SJSA1 (cell line): ENCODE measurements at regions not wholly inside any gene's neighbourhood (a gene's known extent, or its start where the extent isn't known, plus 50 kb on each side); places are given as distances from the start of the nearest gene placed in this dataset.

ENCODE experiments used
- DNase-seq, 2 experiments: peaks; one replicate each; pipeline ENCODE4 v3.0.0-alpha.2; 2015 to 2020; ENCODE audit warnings: low spot score in 2 of 2, low read depth in 1 of 2
- H3K27ac ChIP-seq: fragments of 250-450 bp; sonication (Bioruptor Pico); 2 replicates; pipeline ENCODE4 v1.5.1; 2020; ENCODE audit warnings: mild to moderate bottlenecking, moderate library complexity
- H3K27me3 ChIP-seq: fragments of 250-450 bp; sonication (Bioruptor Pico); replicated peaks from 2 replicates; pipeline ENCODE4 v1.5.1; 2020; ENCODE audit warnings: mild to moderate bottlenecking, moderate library complexity
- H3K36me3 ChIP-seq: fragments of 250-450 bp; sonication (Bioruptor Pico); 2 replicates; pipeline ENCODE4 v1.5.1; 2020; ENCODE audit warnings: mild to moderate bottlenecking
- H3K4me1 ChIP-seq: fragments of 250-450 bp; sonication (Bioruptor Pico); replicated peaks from 2 replicates; pipeline ENCODE4 v1.6.1; 2021; ENCODE audit warnings: mild to moderate bottlenecking
- H3K4me3 ChIP-seq: fragments of 250-450 bp; sonication (Bioruptor Pico); 2 replicates; pipeline ENCODE4 v1.5.1; 2020; ENCODE audit warnings: mild to moderate bottlenecking
- H3K9me3 ChIP-seq: fragments of 250-450 bp; sonication (Bioruptor Pico); replicated peaks from 2 replicates; pipeline ENCODE4 v1.5.1; 2020; ENCODE audit warnings: mild to moderate bottlenecking

DNA sequence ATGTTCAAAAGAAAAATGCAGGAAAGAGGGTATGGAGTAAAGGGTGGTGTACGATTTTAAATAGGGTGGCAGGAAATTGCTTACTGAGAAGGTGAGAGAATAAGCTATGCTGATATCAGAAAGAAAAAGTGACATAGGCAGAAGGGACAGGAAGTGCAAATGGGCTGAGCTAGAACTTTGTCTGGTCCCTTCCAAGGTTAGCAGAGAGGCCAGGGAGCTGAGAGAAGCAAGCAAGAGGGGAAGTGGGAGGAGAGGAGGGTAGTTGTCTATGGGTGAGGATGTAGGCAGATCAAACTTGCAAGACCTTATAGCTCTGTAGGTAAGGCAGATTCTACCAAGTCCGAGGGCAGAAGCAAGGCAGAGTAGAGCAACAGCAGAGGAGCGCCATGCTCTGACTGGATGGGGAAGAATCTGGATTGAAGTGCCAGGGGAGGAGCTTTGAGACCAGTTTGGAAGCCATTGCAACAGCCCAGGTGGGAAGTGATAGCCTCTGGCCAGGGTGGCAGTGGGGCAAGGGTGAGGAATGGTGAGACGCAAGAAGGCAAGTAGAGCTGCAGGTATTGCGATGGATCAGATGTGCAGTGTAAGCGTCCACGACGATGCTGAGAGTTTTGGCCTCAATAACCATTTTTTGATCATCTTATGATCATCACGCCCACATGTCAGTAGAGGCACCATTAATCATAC lies 134.4 kb upstream of the APCDD1 start:
- H3K27ac ChIP-seq, result no peak overlapping the region
- no peaks in the 10 kb centered on the region for H3K27me3 ChIP-seq
- H3K9me3 ChIP-seq, result no peaks in the 10 kb centered on the region
- peaks cover 8% of the 10 kb centered on the region; the same call in 1 of the 2 replicates for H3K4me1 ChIP-seq
- DNase-seq, result no peak
- no peaks in the 10 kb centered on the region for H3K36me3 ChIP-seq
- no peak overlapping the region for H3K4me3 ChIP-seq

DNA sequence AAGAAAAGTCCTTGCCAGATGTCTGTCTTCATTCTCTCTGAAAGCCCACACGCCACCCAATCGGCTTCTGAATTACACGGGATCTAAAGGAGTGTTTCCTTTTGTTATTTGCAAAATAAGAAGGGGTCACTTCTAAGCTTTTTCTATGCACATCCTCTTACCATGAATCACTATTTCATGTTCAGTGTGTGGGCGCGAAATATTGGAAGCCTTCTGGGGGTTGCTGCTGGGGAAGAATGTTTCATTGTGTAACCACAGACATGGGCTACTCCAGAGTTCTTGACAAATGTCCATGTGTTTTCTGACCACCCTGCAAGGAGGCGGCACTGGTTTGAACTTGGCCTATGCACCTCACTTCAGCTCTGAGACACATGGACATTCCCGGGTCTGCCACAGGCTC lies 133.6 kb upstream of the APCDD1 start:
- Histone ChIP-seq H3K27ac (no peak overlapping the region), H3K36me3 (no peaks in the 10 kb centered on the region), H3K4me3 (no peak overlapping the region), H3K27me3 (no peaks in the 10 kb centered on the region), H3K9me3 (no peaks in the 10 kb centered on the region), H3K4me1 (peaks cover 8% of the 10 kb centered on the region; the same call in 1 of the 2 replicates)
- DNase-seq, result peak; percentile 31 to 51

DNA sequence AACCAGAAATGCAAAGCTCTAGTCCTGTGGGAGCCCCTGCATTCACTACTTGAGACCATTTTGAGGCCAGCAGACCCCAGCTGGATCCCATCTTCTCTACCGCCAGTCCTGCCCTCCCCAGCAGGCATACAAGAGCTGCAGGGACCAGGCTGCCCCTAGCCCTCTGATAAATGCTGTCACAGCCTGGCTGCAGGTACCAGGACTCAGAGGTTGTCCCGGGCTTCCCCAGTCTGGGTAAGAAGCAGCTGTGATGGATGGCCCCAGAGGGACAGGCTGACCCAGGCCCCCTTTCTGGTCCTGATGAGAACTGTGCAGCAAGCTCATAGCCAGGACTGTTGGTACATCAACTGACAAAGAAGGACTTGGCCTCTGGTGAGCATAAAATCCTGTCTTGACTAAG lies 132.9 kb upstream of the APCDD1 start:
- Histone ChIP-seq H3K9me3 (no peaks in the 10 kb centered on the region), H3K27me3 (no peaks in the 10 kb centered on the region), H3K27ac (no peak overlapping the region), H3K36me3 (no peaks in the 10 kb centered on the region), H3K4me3 (no peak overlapping the region), H3K4me1 (peaks cover 8% of the 10 kb centered on the region; the same call in 1 of the 2 replicates)
- no peak for DNase-seq

DNA sequence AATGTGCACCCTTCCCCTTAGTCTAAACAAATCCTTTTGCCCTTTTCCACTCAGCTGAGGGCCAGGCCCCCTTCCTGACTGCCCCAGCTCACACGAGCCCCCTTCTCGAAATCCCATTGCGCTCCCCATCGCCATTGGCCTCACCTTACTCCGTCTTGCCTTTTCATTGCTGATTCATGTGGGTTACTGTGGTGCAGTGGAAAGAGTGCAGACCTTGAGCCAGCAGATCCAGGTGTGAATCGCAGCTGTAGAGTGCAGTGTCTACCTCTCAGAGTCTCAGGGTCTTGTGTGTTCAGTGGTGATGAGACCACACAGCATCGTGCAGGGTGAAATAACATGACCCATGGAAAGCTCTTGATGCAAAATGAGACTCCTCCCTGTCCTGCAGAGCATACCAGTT lies 132.4 kb upstream of the APCDD1 start:
- Histone ChIP-seq H3K4me3 (no peak overlapping the region), H3K4me1 (peaks cover 8% of the 10 kb centered on the region; the same call in 1 of the 2 replicates), H3K27me3 (no peaks in the 10 kb centered on the region), H3K9me3 (no peaks in the 10 kb centered on the region), H3K36me3 (no peaks in the 10 kb centered on the region), H3K27ac (no peak overlapping the region)
- no peak for DNase-seq

DNA sequence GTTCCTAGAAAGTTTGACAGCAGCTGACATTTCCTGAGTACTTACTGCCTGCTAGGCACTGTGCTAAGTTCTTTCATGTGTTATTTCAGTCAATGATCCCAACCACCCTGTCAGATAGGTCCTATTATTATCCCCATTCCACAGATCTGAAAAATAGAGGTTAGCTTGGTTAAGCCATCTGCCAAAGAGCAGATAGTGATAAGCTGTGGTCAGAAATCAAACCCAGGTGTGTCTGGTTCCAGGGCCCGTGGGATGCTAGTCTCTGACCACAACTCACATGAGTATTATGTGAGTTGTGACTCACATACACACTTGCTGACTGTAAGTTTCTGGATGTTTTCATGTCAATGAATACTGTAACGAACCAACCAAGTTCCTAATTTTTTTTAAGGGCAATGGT lies 132.0 kb upstream of the APCDD1 start:
- Histone ChIP-seq H3K36me3 (no peaks in the 10 kb centered on the region), H3K27ac (no peak overlapping the region), H3K4me3 (no peak overlapping the region), H3K27me3 (no peaks in the 10 kb centered on the region), H3K9me3 (no peaks in the 10 kb centered on the region), H3K4me1 (peaks cover 8% of the 10 kb centered on the region; the same call in 1 of the 2 replicates)
- no peak for DNase-seq

DNA sequence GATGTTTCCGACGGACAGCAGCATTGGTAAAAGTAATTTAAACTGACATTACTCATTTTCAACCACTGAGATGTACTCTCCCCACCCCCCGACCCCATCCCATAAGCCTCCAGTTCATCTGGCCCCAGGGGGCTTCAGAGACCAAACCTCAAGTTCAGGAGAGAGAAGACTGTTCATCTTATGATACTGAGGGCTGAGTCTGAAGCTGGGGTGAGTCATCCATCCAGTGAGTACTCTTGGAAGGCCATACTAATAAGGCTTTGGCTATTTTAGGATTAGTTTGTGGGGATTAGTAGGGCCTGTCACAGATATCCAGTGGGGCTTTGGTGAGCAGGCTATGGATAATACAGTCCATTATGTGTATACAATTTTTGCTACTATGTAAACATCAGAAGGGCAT lies 125.3 kb upstream of the APCDD1 start:
- Histone ChIP-seq H3K4me3 (no peak overlapping the region), H3K4me1 (no peaks in the 10 kb centered on the region), H3K27ac (no peak overlapping the region), H3K27me3 (no peaks in the 10 kb centered on the region), H3K36me3 (no peaks in the 10 kb centered on the region), H3K9me3 (no peaks in the 10 kb centered on the region)
- no peak for DNase-seq

DNA sequence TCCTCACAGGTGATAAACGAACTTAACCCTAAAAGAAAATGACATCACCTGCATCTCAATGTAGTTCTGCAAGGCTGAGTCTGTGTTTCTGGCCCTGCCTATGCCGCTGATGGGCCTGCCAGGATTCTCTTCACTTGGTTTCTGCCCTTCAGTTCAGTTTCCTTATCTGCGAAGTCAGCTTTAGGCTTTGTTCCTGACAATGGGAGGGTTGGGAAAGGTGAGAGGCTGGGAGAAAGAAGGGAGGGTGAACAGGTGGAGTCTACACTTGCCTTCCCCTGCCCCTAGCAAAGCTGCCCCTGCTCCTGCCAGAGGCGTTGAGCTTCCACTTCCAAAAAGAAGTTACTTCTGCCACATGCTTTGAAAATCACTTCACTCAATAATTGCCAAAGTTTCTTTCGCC lies 124.0 kb upstream of the APCDD1 start:
- Histone ChIP-seq H3K36me3 (no peaks in the 10 kb centered on the region), H3K27me3 (no peaks in the 10 kb centered on the region), H3K4me1 (no peaks in the 10 kb centered on the region), H3K27ac (no peak overlapping the region), H3K9me3 (no peaks in the 10 kb centered on the region), H3K4me3 (no peak overlapping the region)
- DNase-seq, result no peak

DNA sequence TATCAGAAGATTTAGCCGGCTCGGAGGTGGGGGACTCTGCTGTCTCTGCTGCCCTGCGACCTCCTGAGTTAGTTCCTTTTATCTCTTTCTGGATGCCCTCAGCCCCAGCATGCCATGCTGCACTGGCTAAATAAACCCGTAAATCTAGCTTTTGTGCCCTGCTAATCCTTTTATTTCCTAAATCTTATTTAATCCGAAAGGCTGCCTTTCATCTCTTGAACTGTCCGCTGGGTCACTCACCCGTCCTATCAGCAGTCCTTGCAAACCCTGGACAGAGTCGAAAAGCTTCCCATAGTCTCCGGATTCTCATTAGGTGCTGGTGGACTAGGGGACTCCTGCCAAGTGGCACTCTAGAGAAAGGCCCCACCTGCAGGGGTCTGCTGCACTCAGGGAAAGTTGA lies 122.0 kb upstream of the APCDD1 start:
- no peaks in the 10 kb centered on the region for H3K36me3 ChIP-seq
- no peaks in the 10 kb centered on the region for H3K4me1 ChIP-seq
- H3K9me3 ChIP-seq, result no peaks in the 10 kb centered on the region
- DNase-seq, result no peak
- H3K27me3 ChIP-seq, result no peaks in the 10 kb centered on the region
- no peak overlapping the region for H3K4me3 ChIP-seq
- no peak overlapping the region for H3K27ac ChIP-seq

DNA sequence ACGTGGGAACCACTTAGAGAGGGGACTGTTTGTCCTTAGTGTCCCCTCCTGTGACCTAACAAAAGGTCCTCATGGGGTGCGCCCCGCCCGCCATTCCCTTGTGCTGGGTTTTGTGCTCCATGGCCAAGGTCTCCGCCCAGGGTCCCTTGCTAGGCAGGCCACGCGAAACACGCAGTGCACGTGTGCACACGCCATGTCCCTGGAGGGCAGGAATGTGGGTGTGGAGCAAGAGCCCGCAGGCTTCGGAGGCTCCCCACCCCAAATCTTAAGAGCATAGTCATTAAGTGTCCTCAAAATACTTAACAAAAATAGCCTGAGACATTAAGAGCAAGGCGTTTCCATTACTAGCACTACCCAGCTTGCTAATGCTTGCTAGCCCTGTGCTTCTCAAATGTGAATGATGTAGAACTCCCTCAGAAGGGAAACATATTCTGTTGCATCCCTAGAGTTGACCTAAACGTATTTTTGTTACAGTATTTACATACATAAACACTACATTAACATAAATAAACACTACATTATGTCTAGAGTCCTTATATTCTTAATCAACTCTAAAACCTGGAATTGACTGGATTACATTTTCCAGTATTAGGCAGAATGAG lies 117.6 kb upstream of the APCDD1 start:
- H3K9me3 ChIP-seq, result no peaks in the 10 kb centered on the region
- no peak overlapping the region for H3K4me3 ChIP-seq
- no peak overlapping the region for H3K27ac ChIP-seq
- H3K36me3 ChIP-seq, result no peaks in the 10 kb centered on the region
- no peak for DNase-seq
- H3K27me3 ChIP-seq, result no peaks in the 10 kb centered on the region
- no peaks in the 10 kb centered on the region for H3K4me1 ChIP-seq

DNA sequence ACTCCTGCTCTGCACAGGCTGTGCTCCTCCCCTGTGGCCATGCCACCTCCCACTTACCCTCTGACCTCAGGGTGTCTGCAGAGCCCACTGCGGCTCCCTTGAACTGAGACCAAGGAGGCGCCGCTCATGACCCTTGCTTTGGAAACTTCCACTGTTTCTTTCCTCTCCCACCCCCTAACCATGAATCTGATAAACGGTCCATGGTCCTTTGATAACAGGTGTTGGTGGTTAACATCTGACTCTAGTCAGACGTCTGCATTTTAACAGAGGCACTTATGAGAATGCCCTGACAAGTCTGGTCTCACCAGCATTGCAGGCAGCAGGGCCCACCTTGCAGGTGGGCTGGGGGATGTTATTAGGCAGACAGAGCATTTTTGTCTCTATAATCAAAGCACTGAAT lies 113.6 kb upstream of the APCDD1 start:
- Histone ChIP-seq H3K27ac (no peak overlapping the region), H3K4me3 (no peak overlapping the region), H3K9me3 (no peaks in the 10 kb centered on the region), H3K27me3 (no peaks in the 10 kb centered on the region), H3K36me3 (no peaks in the 10 kb centered on the region), H3K4me1 (no peaks in the 10 kb centered on the region)
- no peak for DNase-seq

DNA sequence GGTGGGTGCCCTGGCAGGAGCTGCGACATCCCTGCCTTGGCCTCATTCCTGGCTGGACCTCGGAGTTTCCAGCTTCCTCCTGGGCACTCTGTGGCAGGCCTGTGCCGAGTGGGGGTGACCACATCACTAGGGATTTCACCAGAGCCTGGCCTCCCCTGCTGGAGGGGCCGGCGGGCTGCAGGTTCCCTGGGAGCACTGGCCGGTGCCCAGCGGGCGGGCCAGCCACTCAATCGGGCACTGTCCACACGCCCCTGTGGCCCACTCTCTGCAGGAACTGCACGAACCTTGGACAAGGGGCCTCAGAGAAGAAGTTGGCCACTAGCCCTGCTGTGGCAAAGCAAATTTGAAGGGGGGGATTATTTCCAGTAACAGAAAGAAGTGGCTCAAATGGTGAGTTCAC lies 110.7 kb upstream of the APCDD1 start:
- no peak for DNase-seq
- H3K27me3 ChIP-seq, result no peaks in the 10 kb centered on the region
- H3K4me1 ChIP-seq, result no peaks in the 10 kb centered on the region
- H3K27ac ChIP-seq, result no peak overlapping the region
- no peaks in the 10 kb centered on the region for H3K36me3 ChIP-seq
- H3K4me3 ChIP-seq, result no peak overlapping the region
- no peaks in the 10 kb centered on the region for H3K9me3 ChIP-seq

DNA sequence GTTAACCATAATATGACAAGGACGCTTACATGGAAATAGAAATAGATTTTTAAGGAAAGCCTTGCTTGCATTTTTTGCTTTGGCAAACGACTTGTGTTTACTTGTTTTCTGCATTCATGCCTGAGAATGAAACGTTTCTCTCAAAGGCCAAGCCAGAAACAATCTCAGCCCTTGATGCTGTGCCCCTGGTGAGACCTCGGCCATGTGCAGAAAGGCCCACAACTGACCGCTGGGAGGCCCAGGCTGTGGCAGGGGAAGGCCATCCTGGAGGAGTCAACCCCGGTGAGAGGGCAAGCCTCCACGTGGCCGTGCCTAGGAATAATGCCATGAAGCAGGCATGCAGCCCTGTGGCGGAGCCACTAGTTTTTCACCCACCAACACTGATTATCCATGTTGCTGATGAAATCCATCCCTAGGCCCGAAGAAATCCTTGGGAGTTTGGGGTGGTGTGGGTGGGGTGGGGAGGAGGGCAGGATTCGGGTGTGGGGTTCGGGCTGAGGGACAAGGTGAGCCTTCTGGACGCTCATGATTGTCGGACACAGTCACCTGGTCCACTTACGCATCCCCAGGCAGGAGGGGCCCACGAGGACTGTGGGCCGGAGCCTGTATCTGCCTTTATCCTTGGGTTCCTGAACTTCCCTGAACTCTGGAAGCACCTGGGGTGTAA lies 107.6 kb upstream of the APCDD1 start:
- Histone ChIP-seq H3K36me3 (no peaks in the 10 kb centered on the region), H3K4me1 (peaks cover 6% of the 10 kb centered on the region; the same call in 1 of the 2 replicates), H3K27ac (no peak overlapping the region), H3K9me3 (no peaks in the 10 kb centered on the region), H3K4me3 (no peak overlapping the region), H3K27me3 (no peaks in the 10 kb centered on the region)
- no peak for DNase-seq

DNA sequence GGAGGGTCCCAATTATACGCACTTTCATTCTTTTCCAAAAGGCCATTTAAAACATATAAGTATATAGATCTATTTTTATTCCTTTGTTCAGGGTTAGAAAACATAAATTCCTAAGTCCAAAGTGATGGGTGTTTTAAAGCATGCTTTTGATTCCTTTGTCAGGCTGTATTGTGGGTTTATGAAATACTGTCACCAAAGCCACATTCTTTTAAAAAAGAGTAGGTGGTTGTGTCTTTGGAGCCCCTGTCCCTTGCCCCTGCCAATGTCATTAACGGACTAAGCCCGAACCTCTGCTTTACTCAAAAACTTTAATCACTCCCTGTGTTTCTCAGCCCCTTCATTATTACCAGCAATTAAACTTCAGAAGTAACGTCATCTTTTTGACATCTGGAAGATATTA lies 104.9 kb upstream of the APCDD1 start:
- no peaks in the 10 kb centered on the region for H3K27me3 ChIP-seq
- H3K4me1 ChIP-seq, result peaks cover 21% of the 10 kb centered on the region
- DNase-seq, result no peak
- no peak overlapping the region for H3K27ac ChIP-seq
- H3K9me3 ChIP-seq, result no peaks in the 10 kb centered on the region
- no peak overlapping the region for H3K4me3 ChIP-seq
- no peaks in the 10 kb centered on the region for H3K36me3 ChIP-seq

DNA sequence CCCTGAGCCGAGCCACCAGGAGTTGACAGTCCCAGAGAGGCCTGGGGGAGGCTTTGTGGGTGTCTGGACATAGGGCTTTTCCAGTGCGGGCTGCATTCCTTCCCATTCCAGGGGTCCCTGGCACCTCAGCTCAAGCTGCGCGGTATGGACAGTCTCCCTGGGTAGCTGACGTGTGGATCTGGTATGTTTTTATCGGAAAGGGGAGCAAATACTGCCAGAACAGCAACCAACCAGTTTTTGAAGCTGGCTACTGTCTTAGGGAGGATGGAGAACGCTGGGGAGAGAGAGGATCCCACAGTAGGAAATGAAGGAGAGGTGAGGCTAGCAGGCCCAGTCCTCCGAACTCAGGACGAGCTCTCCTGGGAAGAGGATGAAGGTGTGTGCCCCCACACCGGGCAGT lies 103.8 kb upstream of the APCDD1 start:
- Histone ChIP-seq H3K36me3 (no peaks in the 10 kb centered on the region), H3K4me3 (no peak overlapping the region), H3K4me1 (peaks cover 21% of the 10 kb centered on the region), H3K27ac (no peak overlapping the region), H3K9me3 (no peaks in the 10 kb centered on the region), H3K27me3 (no peaks in the 10 kb centered on the region)
- no peak for DNase-seq
